ENCODE measurements at regions not wholly inside any gene's neighbourhood (a gene's known extent, or its start where the extent isn't known, plus 50 kb on each side); places are given as distances from the start of the nearest gene placed in this dataset.
"Not testable (repeated sequence)": the region's sequence is repeated elsewhere in the genome, so short reads cannot be mapped to it uniquely, and the experiment has no call there.

GRCh38 chr7:85424298-85424697, 237.4 kb upstream of the SEMA3D start:
- no peak for DNase-seq (ENCODE audit: low read depth)

GRCh38 chr7:85423209-85423895, 236.5 kb upstream of the SEMA3D start:
- DNase-seq (ENCODE audit: low read depth): no peak

- no peak for DNase-seq (ENCODE audit: low read depth)
Measured at GRCh38 chr7:85415743-85416142, 228.9 kb upstream of the SEMA3D start.

- no peak for DNase-seq (ENCODE audit: low read depth)
Measured at GRCh38 chr7:85413718-85414117, 226.9 kb upstream of the SEMA3D start.

- DNase-seq (ENCODE audit: low read depth): no peak
Measured at GRCh38 chr7:85412912-85413311, 226.1 kb upstream of the SEMA3D start.

- DNase-seq (ENCODE audit: low read depth): no peak
Measured at GRCh38 chr7:85407391-85407790, 220.5 kb upstream of the SEMA3D start.

- DNase-seq (ENCODE audit: low read depth): no peak
Measured at GRCh38 chr7:85405016-85405902, 218.4 kb upstream of the SEMA3D start.

GRCh38 chr7:85396676-85397075, 209.8 kb upstream of the SEMA3D start:
- DNase-seq (ENCODE audit: low read depth): no peak

- DNase-seq (ENCODE audit: low read depth): no peak
Measured at GRCh38 chr7:85392789-85393188, 205.9 kb upstream of the SEMA3D start.

GRCh38 chr7:85392326-85392725, 205.5 kb upstream of the SEMA3D start:
- DNase-seq (ENCODE audit: low read depth): no peak

- DNase-seq (ENCODE audit: low read depth): no peak
Measured at GRCh38 chr7:85386460-85386859, 199.6 kb upstream of the SEMA3D start.

GRCh38 chr7:85384392-85384791, 197.5 kb upstream of the SEMA3D start:
- DNase-seq (ENCODE audit: low read depth): no peak

- DNase-seq (ENCODE audit: low read depth): no peak
Measured at GRCh38 chr7:85381212-85381611, 194.4 kb upstream of the SEMA3D start.

- DNase-seq (ENCODE audit: low read depth): no peak
Measured at GRCh38 chr7:85376589-85376988, 189.7 kb upstream of the SEMA3D start.

- DNase-seq (ENCODE audit: low read depth): no peak
Measured at GRCh38 chr7:85356916-85357315, 170.1 kb upstream of the SEMA3D start.

- DNase-seq (ENCODE audit: low read depth): no peak
Measured at GRCh38 chr7:85343484-85343883, 156.6 kb upstream of the SEMA3D start.

- no peak for DNase-seq (ENCODE audit: low read depth)
Measured at GRCh38 chr7:85342781-85343180, 155.9 kb upstream of the SEMA3D start.

GRCh38 chr7:85341973-85342372, 155.1 kb upstream of the SEMA3D start:
- DNase-seq (ENCODE audit: low read depth): no peak

GRCh38 chr7:85341121-85341520, 154.3 kb upstream of the SEMA3D start:
- no peak for DNase-seq (ENCODE audit: low read depth)

- DNase-seq (ENCODE audit: low read depth): no peak
Measured at GRCh38 chr7:85336086-85336485, 149.2 kb upstream of the SEMA3D start.

- DNase-seq (ENCODE audit: low read depth): not testable (repeated sequence)
Measured at GRCh38 chr7:85335113-85335512, 148.3 kb upstream of the SEMA3D start.

- DNase-seq (ENCODE audit: low read depth): no peak
Measured at GRCh38 chr7:85328456-85328998, 141.7 kb upstream of the SEMA3D start.

GRCh38 chr7:85324145-85324799, 137.4 kb upstream of the SEMA3D start:
- no peak for DNase-seq (ENCODE audit: low read depth)

All from HS-5 (cell line).